HCT116 (cell line): ENCODE measurements at regions not wholly inside any gene's neighbourhood (a gene's known extent, or its start where the extent isn't known, plus 50 kb on each side); places are given as distances from the start of the nearest gene placed in this dataset.

Experiments
- ATF3 ChIP-seq: IDR thresholded peaks from 2 replicates; pipeline ENCODE4 v1.6.1; 2012
- CTCF ChIP-seq, 3 experiments: fragments of 200-600 bp in 1 of 3; sonication (generic) in 1 of 3; IDR thresholded peaks in 2 of 3; conservative IDR thresholded peaks in 1 of 3; 2 replicates each; pipeline ENCODE4 v1.5.1; 2012 to 2017; ENCODE audit warnings: low read depth in 2 of 3, low read length in 2 of 3, antibody characterized with exemption in 1 of 3, borderline replicate concordance in 1 of 3, control low read depth in 1 of 3, mild to moderate bottlenecking in 1 of 3, mixed read lengths in 1 of 3, mixed run types in 1 of 3, moderate library complexity in 1 of 3; ENCODE audit not compliant: insufficient read depth in 1 of 3
- EZH2 ChIP-seq: fragments of 200-600 bp; sonication (generic); IDR thresholded peaks from 2 replicates; pipeline ENCODE4 v1.6.1; 2017; ENCODE audit warnings: antibody characterized with exemption, mixed run types
- EZH2phosphoT487 ChIP-seq: fragments of 200-600 bp; IDR thresholded peaks from 2 replicates; pipeline ENCODE4 v1.6.1; 2018; ENCODE audit warnings: antibody characterized with exemption, borderline replicate concordance
- FOSL1 ChIP-seq: IDR thresholded peaks from 2 replicates; pipeline ENCODE4 v1.6.1; 2012; ENCODE audit warnings: low read depth
- POLR2A ChIP-seq: IDR thresholded peaks from 2 replicates; pipeline ENCODE4 v1.7.0; 2011; ENCODE audit warnings: borderline replicate concordance; ENCODE audit not compliant: insufficient read depth, insufficient read length; ENCODE audit errors: extremely low read depth
- POLR2AphosphoS5 ChIP-seq: IDR thresholded peaks from 2 replicates; pipeline ENCODE4 v1.6.1; 2011; ENCODE audit warnings: mild to moderate bottlenecking, low read depth, low read length, moderate library complexity
- RAD21 ChIP-seq: IDR thresholded peaks from 2 replicates; pipeline ENCODE4 v1.6.1; 2012; ENCODE audit warnings: low read depth, mild to moderate bottlenecking
- SIN3A ChIP-seq: IDR thresholded peaks from 2 replicates; pipeline ENCODE4 v1.6.1; 2012; ENCODE audit warnings: low read depth
- ZNF274 ChIP-seq: fragments of 200-500 bp; sonication (Bioruptor generic); IDR thresholded peaks from 2 replicates; pipeline ENCODE4 v1.6.1; 2014; ENCODE audit warnings: mild to moderate bottlenecking, low read depth, low read length, inconsistent platforms

GRCh38 chr1:214216021-214216420 lies 64.9 kb upstream of the SMYD2 start:
- no peak for TF ChIP-seq CTCF (IDR thresholded peaks at IDR 0.05 in 2 of 3, conservative IDR thresholded peaks at IDR 0.05 in 1 of 3; ENCODE audit: borderline replicate concordance in 1 of 3, insufficient read depth in 1 of 3, low read depth in 2 of 3, low read length in 2 of 3)
- no peak for TF ChIP-seq EZH2phosphoT487
- TF ChIP-seq ATF3 = no peak
- TF ChIP-seq POLR2A = no peak
- TF ChIP-seq POLR2AphosphoS5 = no peak
- TF ChIP-seq RAD21 = no peak
- no peak for TF ChIP-seq FOSL1
- TF ChIP-seq ZNF274 = no peak
- no peak for TF ChIP-seq SIN3A
- no peak for TF ChIP-seq EZH2
